Right atrium auricular region (tissue), 2 donors: ENCODE measurements at regions not wholly inside any gene's neighbourhood (a gene's known extent, or its start where the extent isn't known, plus 50 kb on each side); places are given as distances from the start of the nearest gene placed in this dataset.

ENCODE experiments used
- DNase-seq: peaks from one replicate; pipeline ENCODE4 v3.0.0-alpha.2; 2019; ENCODE audit warnings: low spot score
- H3K27ac ChIP-seq, 2 donors: fragments of 200-600 bp; sonication (generic); 1 replicate in 1 of 2; 2 replicates in 1 of 2; pipeline ENCODE4 v1.5.1; 2016 to 2019
- H3K27me3 ChIP-seq, 2 donors: fragments of 200-600 bp; sonication (generic); one replicate each; pipeline versions ENCODE4 v1.5.1 to v1.6.0; 2017 to 2019
- H3K36me3 ChIP-seq: fragments of 200-600 bp; sonication (generic); one replicate; pipeline ENCODE4 v1.5.1; 2016
- H3K4me1 ChIP-seq, 2 donors: fragments of 200-600 bp; sonication (generic); one replicate each; pipeline versions ENCODE4 v1.5.1 to v1.6.0; 2017 to 2019
- H3K4me3 ChIP-seq, 2 donors: fragments of 200-600 bp; sonication (generic); 1 replicate in 1 of 2; 2 replicates in 1 of 2; pipeline ENCODE4 v1.5.1; 2017 to 2019; ENCODE audit warnings: mild to moderate bottlenecking in 1 of 2, moderate library complexity in 1 of 2
- H3K9me3 ChIP-seq, 2 donors: fragments of 200-600 bp; sonication (generic); one replicate each; pipeline ENCODE4 v1.5.1; 2019
- TF ChIP-seq, protein P1 (sequence below), 2 donors: fragments of 200-600 bp; sonication (generic); IDR thresholded peaks; one replicate each; pipeline ENCODE4 v1.5.1; 2019; ENCODE audit warnings: antibody characterized with exemption in 2 of 2

DNA sequence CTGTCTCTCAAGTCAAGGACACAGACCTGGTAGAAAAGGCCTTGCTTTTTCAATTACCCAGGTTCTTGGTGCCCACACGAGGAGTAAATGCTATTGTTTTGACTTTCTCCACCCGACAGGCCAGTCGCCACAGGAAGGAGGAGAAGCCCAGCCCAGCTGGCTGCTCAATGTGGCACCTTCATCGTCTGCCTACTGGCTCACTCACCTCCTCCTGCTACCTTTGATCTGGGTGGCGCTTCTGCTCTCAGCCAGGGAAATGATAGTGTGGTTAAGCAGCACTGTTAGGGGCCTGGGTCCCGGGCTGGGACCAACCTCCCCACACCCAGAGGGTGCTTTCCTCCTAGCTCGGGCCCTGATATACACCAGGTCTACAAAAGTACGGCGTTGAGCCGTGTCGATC, 75.0 kb upstream of the FZD10 start:
- TF ChIP-seq, protein P1, sequence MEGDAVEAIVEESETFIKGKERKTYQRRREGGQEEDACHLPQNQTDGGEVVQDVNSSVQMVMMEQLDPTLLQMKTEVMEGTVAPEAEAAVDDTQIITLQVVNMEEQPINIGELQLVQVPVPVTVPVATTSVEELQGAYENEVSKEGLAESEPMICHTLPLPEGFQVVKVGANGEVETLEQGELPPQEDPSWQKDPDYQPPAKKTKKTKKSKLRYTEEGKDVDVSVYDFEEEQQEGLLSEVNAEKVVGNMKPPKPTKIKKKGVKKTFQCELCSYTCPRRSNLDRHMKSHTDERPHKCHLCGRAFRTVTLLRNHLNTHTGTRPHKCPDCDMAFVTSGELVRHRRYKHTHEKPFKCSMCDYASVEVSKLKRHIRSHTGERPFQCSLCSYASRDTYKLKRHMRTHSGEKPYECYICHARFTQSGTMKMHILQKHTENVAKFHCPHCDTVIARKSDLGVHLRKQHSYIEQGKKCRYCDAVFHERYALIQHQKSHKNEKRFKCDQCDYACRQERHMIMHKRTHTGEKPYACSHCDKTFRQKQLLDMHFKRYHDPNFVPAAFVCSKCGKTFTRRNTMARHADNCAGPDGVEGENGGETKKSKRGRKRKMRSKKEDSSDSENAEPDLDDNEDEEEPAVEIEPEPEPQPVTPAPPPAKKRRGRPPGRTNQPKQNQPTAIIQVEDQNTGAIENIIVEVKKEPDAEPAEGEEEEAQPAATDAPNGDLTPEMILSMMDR (IDR thresholded peaks at IDR 0.05): no peak
- Histone ChIP-seq H3K4me3 (no peak overlapping the region), H3K27me3 (no peaks in the 10 kb centered on the region)

DNA sequence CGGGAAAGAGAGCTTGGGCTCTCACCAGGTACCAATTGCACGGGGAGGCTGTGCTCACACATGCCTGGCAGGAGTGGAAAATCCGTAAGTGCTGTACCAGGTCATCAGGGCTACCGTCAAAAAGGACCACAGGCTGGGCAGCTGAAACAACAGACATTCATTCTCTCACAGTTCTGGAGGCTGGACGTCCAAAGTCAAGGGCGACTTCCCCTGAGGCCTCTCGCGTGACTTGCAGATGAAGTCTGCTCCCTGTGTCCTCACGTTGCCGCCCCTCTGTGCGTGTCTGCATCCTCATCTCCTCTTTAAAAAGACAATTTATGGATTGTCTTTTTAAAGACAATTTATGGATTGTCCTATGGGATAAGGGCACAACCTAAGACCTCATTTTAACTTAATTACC, 73.8 kb upstream of the FZD10 start:
- Histone ChIP-seq H3K4me3 (no peak overlapping the region), H3K36me3 (no peaks in the 10 kb centered on the region), H3K9me3 (no peaks in the 10 kb centered on the region), H3K4me1 (no peaks in the 10 kb centered on the region), H3K27me3 (no peaks in the 10 kb centered on the region), H3K27ac (no peak overlapping the region)
- no peak for DNase-seq
- TF ChIP-seq, protein P1 (IDR thresholded peaks at IDR 0.05): no peak

More for the DNA sequence above, 75.0 kb upstream of the FZD10 start:
- H3K9me3 ChIP-seq: no peaks in the 10 kb centered on the region
- H3K4me1 ChIP-seq: no peaks in the 10 kb centered on the region
- no peak overlapping the region for H3K27ac ChIP-seq
- H3K36me3 ChIP-seq: no peaks in the 10 kb centered on the region
- no peak for DNase-seq

DNA sequence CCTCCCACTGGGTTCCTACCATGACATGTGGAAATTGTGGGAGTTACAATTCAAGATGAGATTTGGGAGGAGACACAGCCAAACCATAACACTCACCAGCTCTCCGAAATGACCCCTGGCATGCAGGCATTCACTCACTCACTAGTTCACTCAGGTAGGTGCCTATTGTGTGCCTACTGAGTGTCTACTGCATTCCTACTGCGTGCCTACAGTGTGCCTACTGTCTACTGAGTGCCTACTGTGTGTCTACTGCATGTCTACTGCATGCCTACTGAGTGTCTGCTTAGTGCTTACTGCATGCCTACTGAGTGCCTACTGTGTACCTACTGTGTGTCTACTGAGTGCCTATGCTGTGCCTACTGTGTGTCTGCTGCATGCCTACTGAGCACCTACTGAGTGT, 71.7 kb upstream of the FZD10 start:
- no peak overlapping the region for H3K27ac ChIP-seq
- no peaks in the 10 kb centered on the region for H3K4me1 ChIP-seq
- H3K36me3 ChIP-seq: no peaks in the 10 kb centered on the region
- H3K4me3 ChIP-seq: no peak overlapping the region
- TF ChIP-seq, protein P1 (IDR thresholded peaks at IDR 0.05): no peak
- DNase-seq: no peak
- H3K27me3 ChIP-seq: no peaks in the 10 kb centered on the region
- H3K9me3 ChIP-seq: no peaks in the 10 kb centered on the region

DNA sequence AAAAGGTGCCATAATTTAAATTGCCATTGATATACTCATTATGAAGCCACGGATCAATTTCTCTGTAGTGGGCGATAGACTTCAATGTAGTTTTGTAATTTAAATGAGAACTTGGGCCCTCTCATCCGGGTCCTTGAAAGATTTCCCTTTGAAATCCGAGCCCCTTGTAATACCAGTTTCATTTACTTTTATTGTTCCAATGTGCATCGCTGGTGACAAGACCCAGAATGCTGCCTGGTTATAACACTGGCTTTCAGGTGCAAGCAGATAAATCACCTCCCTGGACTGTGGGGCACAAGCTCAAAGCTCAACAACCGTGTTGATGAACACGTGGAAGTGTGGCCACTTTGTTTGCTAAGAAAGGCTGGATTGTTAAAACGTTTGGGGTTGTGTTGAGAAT, 68.9 kb upstream of the FZD10 start:
- H3K27me3 ChIP-seq: no peaks in the 10 kb centered on the region
- H3K9me3 ChIP-seq: no peaks in the 10 kb centered on the region
- no peaks in the 10 kb centered on the region for H3K4me1 ChIP-seq
- DNase-seq: no peak
- no peaks in the 10 kb centered on the region for H3K36me3 ChIP-seq
- no peak overlapping the region for H3K27ac ChIP-seq
- TF ChIP-seq, protein P1 (IDR thresholded peaks at IDR 0.05): no peak
- no peak overlapping the region for H3K4me3 ChIP-seq

DNA sequence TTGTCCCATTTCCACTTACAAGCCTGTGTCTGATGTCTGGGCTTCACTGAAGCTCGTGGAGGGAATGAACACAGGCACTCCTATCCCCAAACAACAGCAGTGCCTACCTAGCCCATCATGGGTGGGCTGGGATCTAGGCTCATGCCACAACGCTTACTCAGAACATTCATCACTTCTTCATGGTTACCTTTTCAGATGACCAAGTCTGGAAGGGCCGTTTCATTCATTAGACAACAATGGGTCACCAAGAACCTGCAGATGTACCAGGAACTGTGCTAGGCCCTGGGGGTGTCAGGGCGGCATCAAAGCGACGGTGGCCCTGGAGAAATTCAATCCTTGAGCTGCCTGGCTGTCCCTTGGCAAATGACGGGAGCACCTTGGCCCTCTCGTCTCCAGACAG, 64.9 kb upstream of the FZD10 start:
- no peak overlapping the region for H3K4me3 ChIP-seq
- H3K27me3 ChIP-seq: no peaks in the 10 kb centered on the region
- no peaks in the 10 kb centered on the region for H3K36me3 ChIP-seq
- H3K27ac ChIP-seq: no peak overlapping the region
- H3K4me1 ChIP-seq: no peaks in the 10 kb centered on the region
- DNase-seq: no peak
- H3K9me3 ChIP-seq: no peaks in the 10 kb centered on the region
- TF ChIP-seq, protein P1 (IDR thresholded peaks at IDR 0.05): no peak

DNA sequence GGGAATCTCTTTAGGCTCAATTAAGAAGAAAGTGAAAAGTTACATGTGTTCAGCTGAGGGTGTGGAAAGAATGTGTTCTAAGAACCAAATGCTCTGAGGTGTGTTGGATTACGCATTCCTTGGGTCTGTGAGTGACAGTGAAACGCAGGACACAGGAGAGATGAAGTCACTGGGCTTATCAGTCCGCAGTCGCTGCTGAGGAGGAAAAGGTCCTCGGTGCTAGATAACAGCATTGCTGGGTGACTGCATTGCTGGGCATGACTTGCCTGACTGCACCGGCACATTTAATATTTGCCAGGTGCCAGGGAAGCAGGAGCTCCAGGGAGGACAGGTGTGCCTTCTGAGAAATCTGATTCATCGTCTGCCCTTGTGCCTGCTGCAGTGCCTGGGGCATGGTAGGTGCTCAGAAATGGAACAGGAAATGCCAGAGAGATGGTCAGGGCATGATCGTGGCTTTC, 64.4 kb upstream of the FZD10 start:
- H3K4me3 ChIP-seq: no peak overlapping the region
- no peaks in the 10 kb centered on the region for H3K36me3 ChIP-seq
- H3K27ac ChIP-seq: no peak overlapping the region
- H3K27me3 ChIP-seq: no peaks in the 10 kb centered on the region
- H3K9me3 ChIP-seq: no peaks in the 10 kb centered on the region
- DNase-seq: no peak
- no peaks in the 10 kb centered on the region for H3K4me1 ChIP-seq
- TF ChIP-seq, protein P1 (IDR thresholded peaks at IDR 0.05): no peak
